GM12878 (cell line): ENCODE measurements at regions not wholly inside any gene's neighbourhood (a gene's known extent, or its start where the extent isn't known, plus 50 kb on each side); places are given as distances from the start of the nearest gene placed in this dataset.
A peak's percentile ranks its signal among the peaks of the same experiment; 100 is the strongest.

Experiments used
- ATAC-seq: fragments of 200-7000 bp; cut with Tn5 transposase; 3 replicates; pipeline ENCODE4 v1.9.1; 2020; ENCODE audit warnings: mild to moderate bottlenecking, moderate library complexity
- BruUV-seq: library from RNA; stranded (reverse); fragments of 400-500 nt; replicated peaks from 2 replicates; lab custom pipeline; 2021; lab: Mats Ljungman, UMichigan
- CTCF ChIA-PET: fragments of 300-600 bp; sonication (Branson Sonifier 250); formaldehyde crosslinking; extraction: SDS; loops from one replicate; lab custom pipeline; 2021; ENCODE audit warnings: inconsistent platforms; lab: Yijun Ruan, JAX
- POLR2A ChIA-PET: fragments of 350-600 bp; formaldehyde crosslinking; extraction: SDS; loops from one replicate; lab custom pipeline; 2021; ENCODE audit warnings: inconsistent platforms; lab: Charles Lee
- RAD21 ChIA-PET: fragments of 300-600 bp; sonication (Branson Sonifier 250); formaldehyde crosslinking; loops from one replicate; lab custom pipeline; 2023; ENCODE audit warnings: antibody characterized with exemption; ENCODE audit not compliant: unreplicated experiment; lab: Charles Lee
- SMC1A ChIA-PET: fragments of 300-600 bp; sonication (Branson Sonifier 250); formaldehyde crosslinking; loops from one replicate; lab custom pipeline; 2023; ENCODE audit not compliant: unreplicated experiment, uncharacterized antibody; lab: Charles Lee
- DNase-seq: peaks from one replicate; pipeline ENCODE4 v3.0.0-alpha.2; 2011; ENCODE audit warnings: low read depth, low spot score
- FAIRE-seq: peaks from 3 replicates; lab custom pipeline; 2011; peaks lifted over from hg19 to GRCh38; lab: Jason Lieb, UNC
- H2AFZ ChIP-seq: 2 replicates; pipeline ENCODE4 v1.6.0; 2011; ENCODE audit warnings: low read depth, low read length, control low read depth; ENCODE audit not compliant: control insufficient read depth
- H3K27ac ChIP-seq: 2 replicates; pipeline ENCODE4 v1.5.1; 2011; ENCODE audit warnings: control low read depth; ENCODE audit not compliant: control insufficient read depth, insufficient read depth
- H3K27me3 ChIP-seq, 2 experiments: replicated peaks in 1 of 2; 2 replicates each; pipeline versions ENCODE4 v1.6.0 to v1.6.1; 2011; ENCODE audit warnings: low read length in 1 of 2; ENCODE audit not compliant: control insufficient read depth in 2 of 2, insufficient read depth in 2 of 2
- H3K36me3 ChIP-seq, 2 experiments: 2 replicates each; pipeline ENCODE4 v1.5.1; 2011; ENCODE audit warnings: low read length in 1 of 2; ENCODE audit not compliant: control insufficient read depth in 2 of 2, insufficient read depth in 2 of 2
- H3K4me1 ChIP-seq: 2 replicates; pipeline ENCODE4 v1.6.1; 2011; ENCODE audit warnings: mild to moderate bottlenecking, low read length, moderate library complexity, mixed read lengths; ENCODE audit not compliant: control insufficient read depth, insufficient read depth
- H3K4me2 ChIP-seq: 2 replicates; pipeline ENCODE4 v1.6.0; 2011; ENCODE audit warnings: control low read depth; ENCODE audit not compliant: control insufficient read depth, insufficient read depth
- H3K4me3 ChIP-seq: fragments of 200-600 bp; sonication (generic); 2 replicates; pipeline ENCODE4 v1.5.1; 2016
- H3K79me2 ChIP-seq: 2 replicates; pipeline ENCODE4 v1.6.0; 2011; ENCODE audit warnings: low read length; ENCODE audit not compliant: control insufficient read depth, insufficient read depth
- H3K9ac ChIP-seq: 2 replicates; pipeline ENCODE4 v1.8.0; 2011; ENCODE audit warnings: low read length, control low read depth, mixed read lengths; ENCODE audit not compliant: control insufficient read depth, insufficient read depth
- H3K9me3 ChIP-seq: replicated peaks from 3 replicates; pipeline ENCODE4 v1.5.1; 2011; ENCODE audit warnings: mild to moderate bottlenecking, low read length; ENCODE audit not compliant: control insufficient read depth, insufficient read depth
- H4K20me1 ChIP-seq: 2 replicates; pipeline ENCODE4 v1.6.0; 2011; ENCODE audit not compliant: control insufficient read depth, insufficient read depth
- ATF3 ChIP-seq: IDR thresholded peaks from 2 replicates; pipeline ENCODE4 v1.6.1; 2011; ENCODE audit warnings: low read depth, mild to moderate bottlenecking, low read length, moderate library complexity, borderline replicate concordance; ENCODE audit errors: extremely low read depth
- EED ChIP-seq: sonication (generic); IDR thresholded peaks from 2 replicates; pipeline ENCODE4 v1.6.1; 2016; ENCODE audit warnings: antibody characterized with exemption, low read depth
- PAX8 ChIP-seq: fragments of 450-650 bp; IDR thresholded peaks from 2 replicates; pipeline ENCODE4 v1.6.1; 2017; ENCODE audit warnings: mild to moderate bottlenecking, moderate library complexity
- TARDBP ChIP-seq: IDR thresholded peaks from 2 replicates; pipeline ENCODE4 v1.6.1; 2016; ENCODE audit warnings: borderline replicate concordance
- TCF12 ChIP-seq: IDR thresholded peaks from 2 replicates; pipeline ENCODE4 v1.6.1; 2011; ENCODE audit warnings: low read depth, mild to moderate bottlenecking, low read length
- ZNF24 ChIP-seq: fragments of 450-650 bp; IDR thresholded peaks from 2 replicates; pipeline ENCODE4 v1.6.1; 2017; ENCODE audit warnings: antibody characterized with exemption, mild to moderate bottlenecking
- ZSCAN29 ChIP-seq: fragments of 450-650 bp; IDR thresholded peaks from 2 replicates; pipeline ENCODE4 v1.6.1; 2017; ENCODE audit warnings: mild to moderate bottlenecking, moderate library complexity
- in situ Hi-C: fragments of 300-500 bp; cut with MboI; formaldehyde crosslinking; loops from 9 replicates; pipeline ENCODE4 v1.14.3; 2018; ENCODE audit warnings: mixed read lengths
- intact Hi-C: fragments of 100-400 bp; cut with micrococcal nuclease; formaldehyde crosslinking; loops from one replicate; pipeline ENCODE4 v1.14.2; 2022; ENCODE audit not compliant: unreplicated experiment
- TF ChIP-seq, protein P1 (sequence below): IDR thresholded peaks from 2 replicates; pipeline ENCODE4 v1.6.1; 2012; ENCODE audit warnings: low read depth, low read length, improper control_type of control experiment

GRCh38 chr5:162591724-162592123 lies 524.2 kb downstream of the GABRG2 start:
- in situ Hi-C loops: no loop called here
- no peak for DNase-seq
- no peaks in the 10 kb centered on the region for H3K79me2 ChIP-seq
- H3K27me3 ChIP-seq: no peaks in the 10 kb centered on the region
- RAD21 ChIA-PET: no interaction called here
- H4K20me1 ChIP-seq: no peaks in the 10 kb centered on the region
- no peak overlapping the region for H2AFZ ChIP-seq
- intact Hi-C loops: loop anchor here (5.0 to 10.0 kb wide), 2 partner anchors 753 to 816 kb away; no protein-coding TSS in a partner anchor
- FAIRE-seq: no peak
- TF ChIP-seq, protein P1, sequence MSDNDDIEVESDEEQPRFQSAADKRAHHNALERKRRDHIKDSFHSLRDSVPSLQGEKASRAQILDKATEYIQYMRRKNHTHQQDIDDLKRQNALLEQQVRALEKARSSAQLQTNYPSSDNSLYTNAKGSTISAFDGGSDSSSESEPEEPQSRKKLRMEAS: no peak
- TF ChIP-seq ZSCAN29 (no peak), PAX8 (no peak), ZNF24 (0 out of 2 replicates have a peak, but pooled peaks have one; percentile 55), TARDBP (no peak), TCF12 (no peak), ATF3 (no peak), EED (no peak)
- POLR2A ChIA-PET: no interaction called here
- no peak overlapping the region for H3K4me3 ChIP-seq
- H3K36me3 ChIP-seq: no peaks in the 10 kb centered on the region
- CTCF ChIA-PET: interaction anchor here (0.7 to 1.1 kb wide), 2 partner anchors 11 to 229 kb away, joined by 3 read pairs; no protein-coding TSS in a partner anchor
- no peak for ATAC-seq
- no peaks in the 10 kb centered on the region for H3K4me1 ChIP-seq
- no peak overlapping the region for H3K27ac ChIP-seq
- H3K9ac ChIP-seq: no peak overlapping the region
- BruUV-seq: no TSS peak
- H3K9me3 ChIP-seq: no peaks in the 10 kb centered on the region
- SMC1A ChIA-PET: interaction anchor here (0.7 to 1.3 kb wide), 2 partner anchors 312 to 816 kb away, joined by 3 read pairs; no protein-coding TSS in a partner anchor
- no peak overlapping the region for H3K4me2 ChIP-seq
